Limb (tissue), 2 donors: ENCODE measurements at regions not wholly inside any gene's neighbourhood (a gene's known extent, or its start where the extent isn't known, plus 50 kb on each side); places are given as distances from the start of the nearest gene placed in this dataset.

ENCODE experiments used
- DNase-seq, 2 donors: peaks; one replicate each; pipeline ENCODE4 v3.0.0-alpha.2; 2016; ENCODE audit errors: extremely low spot score in 2 of 2

GRCh38 chr10:128487517-128487916 is 361.3 kb upstream of the MKI67 start:
- DNase-seq: no peak

GRCh38 chr10:128489324-128490247 is 363.4 kb upstream of the MKI67 start:
- no peak for DNase-seq

- no peak for DNase-seq
Observed at GRCh38 chr10:128491686-128492085, 365.5 kb upstream of the MKI67 start.

GRCh38 chr10:128493811-128494210 is 367.6 kb upstream of the MKI67 start:
- no peak for DNase-seq

GRCh38 chr10:128494665-128495064 is 368.4 kb upstream of the MKI67 start:
- DNase-seq: no peak

- DNase-seq: no peak
Observed at GRCh38 chr10:128497660-128498377, 371.6 kb upstream of the MKI67 start.

- DNase-seq: no peak
Observed at GRCh38 chr10:128498378-128498730, 372.1 kb upstream of the MKI67 start.

GRCh38 chr10:128498746-128499145 is 372.5 kb upstream of the MKI67 start:
- DNase-seq: no peak

- DNase-seq: no peak
Observed at GRCh38 chr10:128499486-128499885, 373.3 kb upstream of the MKI67 start.

GRCh38 chr10:128499956-128500355 is 373.7 kb upstream of the MKI67 start:
- no peak for DNase-seq

- no peak for DNase-seq
Observed at GRCh38 chr10:128500642-128501041, 374.4 kb upstream of the MKI67 start.

- DNase-seq: no peak
Observed at GRCh38 chr10:128505346-128505745, 379.1 kb upstream of the MKI67 start.

- no peak for DNase-seq
Observed at GRCh38 chr10:128506423-128506822, 380.2 kb upstream of the MKI67 start.

- DNase-seq: no peak
Observed at GRCh38 chr10:128507066-128507465, 380.8 kb upstream of the MKI67 start.

- DNase-seq: no peak
Observed at GRCh38 chr10:128511284-128511683, 385.1 kb upstream of the MKI67 start.

GRCh38 chr10:128512767-128513166 is 386.5 kb upstream of the MKI67 start:
- DNase-seq: no peak

GRCh38 chr10:128514536-128514935 is 388.3 kb upstream of the MKI67 start:
- DNase-seq: no peak

GRCh38 chr10:128516180-128516579 is 390.0 kb upstream of the MKI67 start:
- no peak for DNase-seq

GRCh38 chr10:128517167-128517566 is 390.9 kb upstream of the MKI67 start:
- no peak for DNase-seq

GRCh38 chr10:128518000-128518399 is 391.8 kb upstream of the MKI67 start:
- DNase-seq: no peak

GRCh38 chr10:128519581-128519980 is 393.4 kb upstream of the MKI67 start:
- DNase-seq: no peak

- DNase-seq: no peak
Observed at GRCh38 chr10:128520211-128520815, 394.1 kb upstream of the MKI67 start.
